Endodermal cell (in vitro differentiated cells): ENCODE measurements at regions not wholly inside any gene's neighbourhood (a gene's known extent, or its start where the extent isn't known, plus 50 kb on each side); places are given as distances from the start of the nearest gene placed in this dataset.

ENCODE experiments used
- DNase-seq: peaks from one replicate; pipeline ENCODE4 v3.0.0-alpha.2; 2017
- H3K27ac ChIP-seq: 2 replicates; pipeline ENCODE4 v1.5.1; 2013; ENCODE audit warnings: mild to moderate bottlenecking, low read depth, low read length, moderate library complexity
- H3K27me3 ChIP-seq: 2 replicates; pipeline ENCODE4 v1.6.1; 2013; ENCODE audit warnings: mild to moderate bottlenecking, low read length, moderate library complexity; ENCODE audit not compliant: insufficient read depth, control insufficient read depth, poor library complexity, severe bottlenecking
- H3K36me3 ChIP-seq: 2 replicates; pipeline ENCODE4 v1.7.0; 2013; ENCODE audit warnings: mild to moderate bottlenecking, low read length, moderate library complexity; ENCODE audit not compliant: control insufficient read depth, insufficient read depth
- H3K4me1 ChIP-seq: one replicate; pipeline ENCODE4 v1.7.0; 2013; ENCODE audit warnings: low read length; ENCODE audit not compliant: control insufficient read depth, insufficient read depth
- H3K4me3 ChIP-seq: 2 replicates; pipeline ENCODE4 v1.5.1; 2013; ENCODE audit warnings: mild to moderate bottlenecking, low read length, moderate library complexity
- H3K9ac ChIP-seq: 2 replicates; pipeline ENCODE4 v1.6.1; 2013; ENCODE audit warnings: mild to moderate bottlenecking, low read length, moderate library complexity; ENCODE audit not compliant: poor library complexity, severe bottlenecking; ENCODE audit errors: extremely low read depth
- H3K9me3 ChIP-seq: 2 replicates; pipeline ENCODE4 v1.6.1; 2013; ENCODE audit warnings: mild to moderate bottlenecking, low read length, moderate library complexity; ENCODE audit not compliant: control insufficient read depth
- H3K27ac Mint-ChIP-seq: 2 replicates; pipeline ENCODE4 v1.8.0; 2020; ENCODE audit warnings: mixed read lengths
- H3K27me3 Mint-ChIP-seq: 2 replicates; pipeline ENCODE4 v1.8.0; 2021; ENCODE audit warnings: mild to moderate bottlenecking, mixed read lengths; ENCODE audit not compliant: insufficient read depth
- H3K36me3 Mint-ChIP-seq: 2 replicates; pipeline ENCODE4 v1.8.0; 2020; ENCODE audit warnings: low read depth, mixed read lengths
- H3K4me1 Mint-ChIP-seq: 2 replicates; pipeline ENCODE4 v1.8.0; 2020; ENCODE audit warnings: mixed read lengths
- H3K4me3 Mint-ChIP-seq: 2 replicates; pipeline ENCODE4 v1.8.0; 2020; ENCODE audit warnings: mild to moderate bottlenecking, moderate library complexity, mixed read lengths
- H3K9me3 Mint-ChIP-seq: 2 replicates; pipeline ENCODE4 v1.8.0; 2020; ENCODE audit warnings: mild to moderate bottlenecking, mixed read lengths
- WGBS, 2 experiments: methylation state at CpG; one replicate each; pipeline versions ENCODE4 v1.1.5 to v1.1.7; 2013; ENCODE audit warnings: missing lambda C conversion rate in 2 of 2, mixed read lengths in 1 of 2; ENCODE audit not compliant: insufficient coverage in 1 of 2, insufficient read length in 1 of 2; 5-methylcytosine and 5-hydroxymethylcytosine counted together
- TF ChIP-seq, protein P1 (sequence below): fragments of 200-600 bp; sonication (generic); conservative IDR thresholded peaks from 2 replicates; pipeline ENCODE4 v1.5.0; 2021; ENCODE audit warnings: antibody characterized with exemption, mild to moderate bottlenecking

DNA sequence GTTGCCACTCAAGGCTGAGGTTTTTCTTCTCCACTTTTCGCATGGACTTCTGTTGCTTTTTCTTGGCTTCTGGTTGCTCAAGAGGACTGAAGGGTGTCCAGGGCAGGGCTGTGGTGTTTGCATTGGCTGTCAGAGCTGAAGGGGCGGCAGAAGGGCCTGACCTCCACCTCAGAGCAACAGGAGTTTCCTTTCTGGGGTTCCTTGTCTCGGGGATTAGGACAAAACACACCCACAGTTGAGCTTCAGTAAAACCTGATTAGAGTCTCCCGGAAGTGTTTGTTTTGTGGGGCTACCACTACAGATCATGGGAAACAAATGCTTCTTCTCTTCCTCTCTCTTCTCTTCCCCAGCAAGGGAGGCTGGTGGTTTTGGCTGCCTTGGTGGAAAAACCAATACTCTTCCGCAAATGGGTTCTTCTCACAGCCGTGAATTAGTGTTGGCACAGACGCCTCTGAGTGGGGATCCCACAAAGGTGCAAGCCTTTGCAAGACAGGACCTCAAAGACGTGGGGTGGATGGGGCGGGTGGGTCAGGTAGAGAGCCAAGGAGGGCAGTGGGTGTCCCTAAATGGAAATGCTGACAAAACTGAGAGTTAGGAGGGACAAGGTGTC lies 317.7 kb upstream of the TBX3 start:
- Histone ChIP-seq H3K36me3 (no peaks in the 10 kb centered on the region), H3K4me1 (no peaks in the 10 kb centered on the region), H3K4me3 (no peak overlapping the region), H3K27ac (no peak overlapping the region), H3K9me3 (no peaks in the 10 kb centered on the region), H3K9ac (no peak overlapping the region), H3K27me3 (no peaks in the 10 kb centered on the region)
- Mint-ChIP-seq H3K27ac (no peak overlapping the region), H3K27me3 (peaks cover 4% of the 10 kb centered on the region), H3K36me3 (no peaks in the 10 kb centered on the region), H3K4me3 (no peak overlapping the region), H3K4me1 (peaks cover 5% of the 10 kb centered on the region), H3K9me3 (no peaks in the 10 kb centered on the region)
- no peak for DNase-seq
- WGBS, 2 experiments, result 90 to 94% methylated on average over 3 to 9 of the region's 9 CpGs
- TF ChIP-seq, protein P1, sequence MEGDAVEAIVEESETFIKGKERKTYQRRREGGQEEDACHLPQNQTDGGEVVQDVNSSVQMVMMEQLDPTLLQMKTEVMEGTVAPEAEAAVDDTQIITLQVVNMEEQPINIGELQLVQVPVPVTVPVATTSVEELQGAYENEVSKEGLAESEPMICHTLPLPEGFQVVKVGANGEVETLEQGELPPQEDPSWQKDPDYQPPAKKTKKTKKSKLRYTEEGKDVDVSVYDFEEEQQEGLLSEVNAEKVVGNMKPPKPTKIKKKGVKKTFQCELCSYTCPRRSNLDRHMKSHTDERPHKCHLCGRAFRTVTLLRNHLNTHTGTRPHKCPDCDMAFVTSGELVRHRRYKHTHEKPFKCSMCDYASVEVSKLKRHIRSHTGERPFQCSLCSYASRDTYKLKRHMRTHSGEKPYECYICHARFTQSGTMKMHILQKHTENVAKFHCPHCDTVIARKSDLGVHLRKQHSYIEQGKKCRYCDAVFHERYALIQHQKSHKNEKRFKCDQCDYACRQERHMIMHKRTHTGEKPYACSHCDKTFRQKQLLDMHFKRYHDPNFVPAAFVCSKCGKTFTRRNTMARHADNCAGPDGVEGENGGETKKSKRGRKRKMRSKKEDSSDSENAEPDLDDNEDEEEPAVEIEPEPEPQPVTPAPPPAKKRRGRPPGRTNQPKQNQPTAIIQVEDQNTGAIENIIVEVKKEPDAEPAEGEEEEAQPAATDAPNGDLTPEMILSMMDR, result no peak

DNA sequence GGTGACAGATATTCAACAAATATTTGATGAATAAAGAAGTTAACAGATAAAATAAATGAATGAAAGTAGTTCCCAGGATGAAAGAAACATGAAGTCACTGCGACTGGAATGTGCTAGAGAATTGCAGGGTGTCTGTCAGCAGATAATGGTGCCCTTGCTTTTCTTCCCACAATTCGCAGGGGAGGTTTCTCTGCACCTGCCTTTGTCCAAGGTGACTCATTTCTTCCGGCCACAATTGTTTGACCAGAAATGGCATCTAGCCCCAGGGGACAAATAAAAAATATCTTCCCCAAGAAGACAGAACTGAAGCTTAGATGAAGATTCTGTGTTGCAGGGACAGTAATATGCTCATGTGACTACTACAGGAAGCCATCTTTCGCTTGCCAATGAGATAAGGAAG lies 316.1 kb upstream of the TBX3 start:
- H3K9me3 ChIP-seq, result peaks cover 13% of the 10 kb centered on the region
- H3K27me3 ChIP-seq, result no peaks in the 10 kb centered on the region
- H3K9ac ChIP-seq, result no peak overlapping the region
- H3K4me3 ChIP-seq, result no peak overlapping the region
- H3K36me3 ChIP-seq, result no peaks in the 10 kb centered on the region
- peaks cover 14% of the 10 kb centered on the region for H3K9me3 Mint-ChIP-seq
- H3K27me3 Mint-ChIP-seq, result no peaks in the 10 kb centered on the region
- no peaks in the 10 kb centered on the region for H3K4me1 ChIP-seq
- peaks cover 2% of the 10 kb centered on the region for H3K36me3 Mint-ChIP-seq
- H3K27ac Mint-ChIP-seq, result no peak overlapping the region
- peaks cover 5% of the 10 kb centered on the region for H3K4me1 Mint-ChIP-seq
- 84 to 85% methylated on average over 2 to 4 of the region's 4 CpGs for WGBS, 2 experiments
- DNase-seq, result no peak
- TF ChIP-seq, protein P1, result no peak
- no peak overlapping the region for H3K4me3 Mint-ChIP-seq
- H3K27ac ChIP-seq, result no peak overlapping the region

DNA sequence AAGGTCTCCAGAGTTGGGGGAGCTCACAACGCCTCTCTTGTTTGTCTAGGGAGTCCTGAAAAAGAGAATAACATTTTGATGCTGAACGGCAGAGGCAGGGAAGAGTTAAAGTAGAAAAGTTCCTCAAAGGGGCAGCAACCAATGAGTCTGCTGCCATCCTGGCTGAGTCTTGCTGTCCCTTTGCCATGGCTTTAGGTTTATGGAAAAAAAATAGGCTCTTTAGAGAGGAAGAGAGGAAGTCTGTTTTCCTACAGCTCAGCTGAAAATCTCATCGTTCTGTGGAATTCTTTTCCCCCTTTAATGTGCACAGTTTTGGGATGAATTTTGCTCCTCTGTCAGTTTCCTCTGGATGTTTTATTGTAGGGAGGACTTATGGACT lies 314.8 kb upstream of the TBX3 start:
- Histone ChIP-seq H3K4me1 (no peaks in the 10 kb centered on the region), H3K4me3 (no peak overlapping the region), H3K9me3 (peaks cover 13% of the 10 kb centered on the region), H3K36me3 (no peaks in the 10 kb centered on the region), H3K9ac (no peak overlapping the region), H3K27me3 (no peaks in the 10 kb centered on the region), H3K27ac (no peak overlapping the region)
- Mint-ChIP-seq H3K27me3 (no peaks in the 10 kb centered on the region), H3K9me3 (peaks cover 17% of the 10 kb centered on the region), H3K4me3 (no peak overlapping the region), H3K36me3 (peaks cover 2% of the 10 kb centered on the region), H3K27ac (no peak overlapping the region), H3K4me1 (peaks cover 5% of the 10 kb centered on the region)
- WGBS, 2 experiments, result 84 to 100% methylated on average over 1 to 3 of the region's 3 CpGs
- TF ChIP-seq, protein P1, result no peak
- no peak for DNase-seq
